SK-N-SH (cell line): ENCODE measurements at regions not wholly inside any gene's neighbourhood (a gene's known extent, or its start where the extent isn't known, plus 50 kb on each side); places are given as distances from the start of the nearest gene placed in this dataset.

Experiments used
- CTCF ChIP-seq: fragments of 200-600 bp; sonication (generic); IDR thresholded peaks from 2 replicates; pipeline ENCODE4 v1.6.1; 2017; ENCODE audit warnings: antibody characterized with exemption, mild to moderate bottlenecking, moderate library complexity
- ELF1 ChIP-seq: IDR thresholded peaks from 2 replicates; pipeline ENCODE4 v1.4.0; 2012
- EP300 ChIP-seq, 2 experiments: IDR thresholded peaks; 2 replicates each; pipeline versions ENCODE4 v1.4.0 to v1.6.1; 2012; ENCODE audit warnings: borderline replicate concordance in 1 of 2, low read depth in 1 of 2, low read length in 1 of 2
- EZH2phosphoT487 ChIP-seq: fragments of 200-600 bp; sonication (generic); IDR thresholded peaks from 2 replicates; pipeline ENCODE4 v1.6.1; 2017; ENCODE audit warnings: low read depth, mixed run types, mild to moderate bottlenecking, antibody characterized with exemption, moderate library complexity, borderline replicate concordance
- GABPA ChIP-seq: IDR thresholded peaks from 2 replicates; pipeline ENCODE4 v1.4.0; 2012; ENCODE audit warnings: low read depth, mild to moderate bottlenecking
- MAX ChIP-seq: IDR thresholded peaks from 2 replicates; pipeline ENCODE4 v1.4.0; 2012; ENCODE audit warnings: low read depth
- MXI1 ChIP-seq: IDR thresholded peaks from 2 replicates; pipeline ENCODE4 v1.6.1; 2012; ENCODE audit warnings: mild to moderate bottlenecking, low read depth, low read length, improper control_type of control experiment
- SIN3A ChIP-seq: IDR thresholded peaks from 2 replicates; pipeline ENCODE4 v1.6.1; 2012; ENCODE audit warnings: low read depth, mild to moderate bottlenecking, low read length, moderate library complexity, borderline replicate concordance
- TEAD4 ChIP-seq: IDR thresholded peaks from 2 replicates; pipeline ENCODE4 v1.4.0; 2012; ENCODE audit warnings: mild to moderate bottlenecking, borderline replicate concordance; ENCODE audit not compliant: insufficient read depth
- USF2 ChIP-seq: fragments of 150-350 bp; IDR thresholded peaks from 2 replicates; pipeline ENCODE4 v1.6.1; 2017; ENCODE audit warnings: antibody characterized with exemption, low read length, low read depth, borderline replicate concordance
- YY1 ChIP-seq: IDR thresholded peaks from 2 replicates; pipeline ENCODE4 v1.4.0; 2012; ENCODE audit warnings: low read depth, mild to moderate bottlenecking
- TF ChIP-seq, protein P1 (sequence below): IDR thresholded peaks from 2 replicates; pipeline ENCODE4 v1.6.1; 2012; ENCODE audit warnings: mild to moderate bottlenecking, low read depth, low read length, moderate library complexity

- TF ChIP-seq CTCF = no peak
- no peak for TF ChIP-seq ELF1
- TF ChIP-seq USF2 = no peak
- TF ChIP-seq, protein P1, sequence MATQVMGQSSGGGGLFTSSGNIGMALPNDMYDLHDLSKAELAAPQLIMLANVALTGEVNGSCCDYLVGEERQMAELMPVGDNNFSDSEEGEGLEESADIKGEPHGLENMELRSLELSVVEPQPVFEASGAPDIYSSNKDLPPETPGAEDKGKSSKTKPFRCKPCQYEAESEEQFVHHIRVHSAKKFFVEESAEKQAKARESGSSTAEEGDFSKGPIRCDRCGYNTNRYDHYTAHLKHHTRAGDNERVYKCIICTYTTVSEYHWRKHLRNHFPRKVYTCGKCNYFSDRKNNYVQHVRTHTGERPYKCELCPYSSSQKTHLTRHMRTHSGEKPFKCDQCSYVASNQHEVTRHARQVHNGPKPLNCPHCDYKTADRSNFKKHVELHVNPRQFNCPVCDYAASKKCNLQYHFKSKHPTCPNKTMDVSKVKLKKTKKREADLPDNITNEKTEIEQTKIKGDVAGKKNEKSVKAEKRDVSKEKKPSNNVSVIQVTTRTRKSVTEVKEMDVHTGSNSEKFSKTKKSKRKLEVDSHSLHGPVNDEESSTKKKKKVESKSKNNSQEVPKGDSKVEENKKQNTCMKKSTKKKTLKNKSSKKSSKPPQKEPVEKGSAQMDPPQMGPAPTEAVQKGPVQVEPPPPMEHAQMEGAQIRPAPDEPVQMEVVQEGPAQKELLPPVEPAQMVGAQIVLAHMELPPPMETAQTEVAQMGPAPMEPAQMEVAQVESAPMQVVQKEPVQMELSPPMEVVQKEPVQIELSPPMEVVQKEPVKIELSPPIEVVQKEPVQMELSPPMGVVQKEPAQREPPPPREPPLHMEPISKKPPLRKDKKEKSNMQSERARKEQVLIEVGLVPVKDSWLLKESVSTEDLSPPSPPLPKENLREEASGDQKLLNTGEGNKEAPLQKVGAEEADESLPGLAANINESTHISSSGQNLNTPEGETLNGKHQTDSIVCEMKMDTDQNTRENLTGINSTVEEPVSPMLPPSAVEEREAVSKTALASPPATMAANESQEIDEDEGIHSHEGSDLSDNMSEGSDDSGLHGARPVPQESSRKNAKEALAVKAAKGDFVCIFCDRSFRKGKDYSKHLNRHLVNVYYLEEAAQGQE = no peak
- no peak for TF ChIP-seq TEAD4
- TF ChIP-seq GABPA = no peak
- TF ChIP-seq EZH2phosphoT487 = no peak
- no peak for TF ChIP-seq MXI1
- no peak for TF ChIP-seq MAX
- no peak for TF ChIP-seq EP300 (IDR thresholded peaks at IDR 0.05; ENCODE audit: borderline replicate concordance in 1 of 2, low read depth in 1 of 2, low read length in 1 of 2)
- no peak for TF ChIP-seq SIN3A
- TF ChIP-seq YY1 = no peak
Observed at GRCh38 chr1:87436534-87436933, 107.9 kb downstream of the LMO4 start.
